ENCODE measurements at regions not wholly inside any gene's neighbourhood (a gene's known extent, or its start where the extent isn't known, plus 50 kb on each side); places are given as distances from the start of the nearest gene placed in this dataset.

- no peak for DNase-seq (ENCODE audit: low spot score in 2 of 2, unreplicated experiment in 2 of 2)
- H3K36me3 Mint-ChIP-seq: no peaks in the 10 kb centered on the region
- TF ChIP-seq CTCF (IDR thresholded peaks at IDR 0.05; ENCODE audit: unreplicated experiment): no peak
- no peak overlapping the region for H3K27ac Mint-ChIP-seq
- peaks cover 23% of the 10 kb centered on the region for H3K4me1 Mint-ChIP-seq
- H3K27me3 Mint-ChIP-seq (ENCODE audit: low read depth): no peaks in the 10 kb centered on the region
- H3K4me3 Mint-ChIP-seq: no peak overlapping the region
- no peaks in the 10 kb centered on the region for H3K9me3 Mint-ChIP-seq
Measured at GRCh38 chr7:114854369-114854768, 67.5 kb upstream of the MDFIC start.

GRCh38 chr7:114856625-114857024 lies 65.3 kb upstream of the MDFIC start:
- H3K27me3 Mint-ChIP-seq (ENCODE audit: low read depth): no peaks in the 10 kb centered on the region
- TF ChIP-seq CTCF (IDR thresholded peaks at IDR 0.05; ENCODE audit: unreplicated experiment): no peak
- no peak overlapping the region for H3K4me3 Mint-ChIP-seq
- no peaks in the 10 kb centered on the region for H3K9me3 Mint-ChIP-seq
- no peak overlapping the region for H3K27ac Mint-ChIP-seq
- DNase-seq (ENCODE audit: low spot score in 2 of 2, unreplicated experiment in 2 of 2): no peak
- no peaks in the 10 kb centered on the region for H3K36me3 Mint-ChIP-seq
- peaks cover 18% of the 10 kb centered on the region for H3K4me1 Mint-ChIP-seq

GRCh38 chr7:114857605-114858004 lies 64.3 kb upstream of the MDFIC start:
- no peak for TF ChIP-seq CTCF (IDR thresholded peaks at IDR 0.05; ENCODE audit: unreplicated experiment)
- peaks cover 13% of the 10 kb centered on the region for H3K4me1 Mint-ChIP-seq
- H3K36me3 Mint-ChIP-seq: no peaks in the 10 kb centered on the region
- no peaks in the 10 kb centered on the region for H3K9me3 Mint-ChIP-seq
- H3K27me3 Mint-ChIP-seq (ENCODE audit: low read depth): no peaks in the 10 kb centered on the region
- no peak overlapping the region for H3K4me3 Mint-ChIP-seq
- H3K27ac Mint-ChIP-seq: no peak overlapping the region
- no peak for DNase-seq (ENCODE audit: low spot score in 2 of 2, unreplicated experiment in 2 of 2)

GRCh38 chr7:114859477-114859876 lies 62.4 kb upstream of the MDFIC start:
- Mint-ChIP-seq H3K36me3 (no peaks in the 10 kb centered on the region), H3K27ac (no peak overlapping the region), H3K4me3 (no peak overlapping the region), H3K27me3 (ENCODE audit: low read depth) (no peaks in the 10 kb centered on the region), H3K9me3 (no peaks in the 10 kb centered on the region), H3K4me1 (peaks cover 13% of the 10 kb centered on the region)
- no peak for DNase-seq (ENCODE audit: low spot score in 2 of 2, unreplicated experiment in 2 of 2)
- TF ChIP-seq CTCF (IDR thresholded peaks at IDR 0.05; ENCODE audit: unreplicated experiment): no peak

- H3K4me3 Mint-ChIP-seq: no peak overlapping the region
- H3K36me3 Mint-ChIP-seq: no peaks in the 10 kb centered on the region
- no peak for DNase-seq (ENCODE audit: low spot score in 2 of 2, unreplicated experiment in 2 of 2)
- TF ChIP-seq CTCF (IDR thresholded peaks at IDR 0.05; ENCODE audit: unreplicated experiment): no peak
- no peaks in the 10 kb centered on the region for H3K9me3 Mint-ChIP-seq
- H3K27ac Mint-ChIP-seq: no peak overlapping the region
- peaks cover 9% of the 10 kb centered on the region for H3K4me1 Mint-ChIP-seq
- no peaks in the 10 kb centered on the region for H3K27me3 Mint-ChIP-seq (ENCODE audit: low read depth)
Measured at GRCh38 chr7:114860206-114860605, 61.7 kb upstream of the MDFIC start.

GRCh38 chr7:114862406-114862805 lies 59.5 kb upstream of the MDFIC start:
- no peaks in the 10 kb centered on the region for H3K36me3 Mint-ChIP-seq
- no peaks in the 10 kb centered on the region for H3K27me3 Mint-ChIP-seq (ENCODE audit: low read depth)
- no peak overlapping the region for H3K4me3 Mint-ChIP-seq
- TF ChIP-seq CTCF (IDR thresholded peaks at IDR 0.05; ENCODE audit: unreplicated experiment): no peak
- no peak overlapping the region for H3K27ac Mint-ChIP-seq
- H3K9me3 Mint-ChIP-seq: peaks cover 4% of the 10 kb centered on the region
- peaks cover 2% of the 10 kb centered on the region for H3K4me1 Mint-ChIP-seq
- DNase-seq (ENCODE audit: low spot score in 2 of 2, unreplicated experiment in 2 of 2): no peak
